ENCODE measurements at regions not wholly inside any gene's neighbourhood (a gene's known extent, or its start where the extent isn't known, plus 50 kb on each side); places are given as distances from the start of the nearest gene placed in this dataset.
"Not testable (repeated sequence)": the region's sequence is repeated elsewhere in the genome, so short reads cannot be mapped to it uniquely, and the experiment has no call there.

DNA sequence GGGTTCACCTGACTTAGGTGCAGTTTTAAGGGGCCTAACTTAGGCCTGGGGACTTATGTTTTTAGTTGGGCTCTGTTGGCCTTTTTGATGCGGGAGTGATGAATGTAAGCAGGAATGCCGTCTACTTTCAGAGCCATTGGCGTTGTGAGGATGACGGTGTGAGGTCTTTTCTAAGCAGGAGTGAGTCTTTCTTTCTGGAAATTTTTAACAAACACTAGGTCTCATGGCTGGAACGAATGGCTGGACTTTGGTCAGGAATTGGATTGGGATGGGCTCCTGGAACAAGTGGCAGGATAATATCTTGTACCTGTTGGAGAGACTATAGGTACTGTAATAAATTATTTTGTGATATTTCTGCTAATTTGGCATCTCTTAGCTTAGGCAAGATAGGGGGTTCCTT is 163.9 kb upstream of the CCZ1B start:
- TF ChIP-seq, protein P1, sequence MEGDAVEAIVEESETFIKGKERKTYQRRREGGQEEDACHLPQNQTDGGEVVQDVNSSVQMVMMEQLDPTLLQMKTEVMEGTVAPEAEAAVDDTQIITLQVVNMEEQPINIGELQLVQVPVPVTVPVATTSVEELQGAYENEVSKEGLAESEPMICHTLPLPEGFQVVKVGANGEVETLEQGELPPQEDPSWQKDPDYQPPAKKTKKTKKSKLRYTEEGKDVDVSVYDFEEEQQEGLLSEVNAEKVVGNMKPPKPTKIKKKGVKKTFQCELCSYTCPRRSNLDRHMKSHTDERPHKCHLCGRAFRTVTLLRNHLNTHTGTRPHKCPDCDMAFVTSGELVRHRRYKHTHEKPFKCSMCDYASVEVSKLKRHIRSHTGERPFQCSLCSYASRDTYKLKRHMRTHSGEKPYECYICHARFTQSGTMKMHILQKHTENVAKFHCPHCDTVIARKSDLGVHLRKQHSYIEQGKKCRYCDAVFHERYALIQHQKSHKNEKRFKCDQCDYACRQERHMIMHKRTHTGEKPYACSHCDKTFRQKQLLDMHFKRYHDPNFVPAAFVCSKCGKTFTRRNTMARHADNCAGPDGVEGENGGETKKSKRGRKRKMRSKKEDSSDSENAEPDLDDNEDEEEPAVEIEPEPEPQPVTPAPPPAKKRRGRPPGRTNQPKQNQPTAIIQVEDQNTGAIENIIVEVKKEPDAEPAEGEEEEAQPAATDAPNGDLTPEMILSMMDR (IDR thresholded peaks at IDR 0.05 in 4 of 5, conservative IDR thresholded peaks at IDR 0.05 in 1 of 5), result not testable (repeated sequence)
- not testable (repeated sequence) for TF ChIP-seq POLR2A (IDR thresholded peaks at IDR 0.05)

Data from gastrocnemius medialis (tissue), 4 donors.